ENCODE measurements at regions not wholly inside any gene's neighbourhood (a gene's known extent, or its start where the extent isn't known, plus 50 kb on each side); places are given as distances from the start of the nearest gene placed in this dataset.
A peak's percentile ranks its signal among the peaks of the same experiment; 100 is the strongest.
"Not testable (repeated sequence)": the region's sequence is repeated elsewhere in the genome, so short reads cannot be mapped to it uniquely, and the experiment has no call there.

GRCh38 chr6:145143379-145143778 is 591.9 kb downstream of the EPM2A start:
- no peak for DNase-seq

GRCh38 chr6:145147559-145147958 is 587.8 kb downstream of the EPM2A start:
- DNase-seq: peak; percentile 10

- peak; percentile 91 for DNase-seq
Observed at GRCh38 chr6:145147981-145148749, 587.2 kb downstream of the EPM2A start.

- peak; percentile 7 for DNase-seq
Observed at GRCh38 chr6:145148776-145149175, 586.5 kb downstream of the EPM2A start.

GRCh38 chr6:145151624-145152023 is 583.7 kb downstream of the EPM2A start:
- DNase-seq: no peak

- DNase-seq: no peak
Observed at GRCh38 chr6:145153495-145153894, 581.8 kb downstream of the EPM2A start.

- DNase-seq: no peak
Observed at GRCh38 chr6:145155411-145155810, 579.9 kb downstream of the EPM2A start.

GRCh38 chr6:145155873-145156782 is 579.2 kb downstream of the EPM2A start:
- DNase-seq: peak; percentile 75

GRCh38 chr6:145158636-145159035 is 576.7 kb downstream of the EPM2A start:
- DNase-seq: not testable (repeated sequence)

GRCh38 chr6:145159921-145160320 is 575.4 kb downstream of the EPM2A start:
- DNase-seq: no peak

- DNase-seq: no peak
Observed at GRCh38 chr6:145161501-145161900, 573.8 kb downstream of the EPM2A start.

GRCh38 chr6:145169726-145170224 is 565.5 kb downstream of the EPM2A start:
- no peak for DNase-seq

GRCh38 chr6:145175470-145175869 is 559.9 kb downstream of the EPM2A start:
- no peak for DNase-seq

GRCh38 chr6:145178391-145178790 is 556.9 kb downstream of the EPM2A start:
- no peak for DNase-seq

GRCh38 chr6:145187491-145188206 is 547.7 kb downstream of the EPM2A start:
- no peak for DNase-seq

- no peak for DNase-seq
Observed at GRCh38 chr6:145189836-145190235, 545.5 kb downstream of the EPM2A start.

GRCh38 chr6:145194389-145194788 is 540.9 kb downstream of the EPM2A start:
- DNase-seq: no peak

- DNase-seq: peak; percentile 42
Observed at GRCh38 chr6:145199961-145200360, 535.4 kb downstream of the EPM2A start.

GRCh38 chr6:145204301-145204700 is 531.0 kb downstream of the EPM2A start:
- no peak for DNase-seq

GRCh38 chr6:145206247-145206907 is 528.9 kb downstream of the EPM2A start:
- DNase-seq: no peak

- no peak for DNase-seq
Observed at GRCh38 chr6:145208474-145208873, 526.8 kb downstream of the EPM2A start.

GRCh38 chr6:145209272-145209671 is 526.0 kb downstream of the EPM2A start:
- DNase-seq: no peak

- DNase-seq: no peak
Observed at GRCh38 chr6:145212813-145213212, 522.5 kb downstream of the EPM2A start.

All from inflammatory macrophage treated with lipopolysaccharide for 4 hours (primary cell).